ENCODE measurements at regions not wholly inside any gene's neighbourhood (a gene's known extent, or its start where the extent isn't known, plus 50 kb on each side); places are given as distances from the start of the nearest gene placed in this dataset.

GRCh38 chr6:145415616-145416015 is 319.7 kb downstream of the EPM2A start:
- no peak for TF ChIP-seq POLR2A (IDR thresholded peaks at IDR 0.05)
- TF ChIP-seq, protein P1, sequence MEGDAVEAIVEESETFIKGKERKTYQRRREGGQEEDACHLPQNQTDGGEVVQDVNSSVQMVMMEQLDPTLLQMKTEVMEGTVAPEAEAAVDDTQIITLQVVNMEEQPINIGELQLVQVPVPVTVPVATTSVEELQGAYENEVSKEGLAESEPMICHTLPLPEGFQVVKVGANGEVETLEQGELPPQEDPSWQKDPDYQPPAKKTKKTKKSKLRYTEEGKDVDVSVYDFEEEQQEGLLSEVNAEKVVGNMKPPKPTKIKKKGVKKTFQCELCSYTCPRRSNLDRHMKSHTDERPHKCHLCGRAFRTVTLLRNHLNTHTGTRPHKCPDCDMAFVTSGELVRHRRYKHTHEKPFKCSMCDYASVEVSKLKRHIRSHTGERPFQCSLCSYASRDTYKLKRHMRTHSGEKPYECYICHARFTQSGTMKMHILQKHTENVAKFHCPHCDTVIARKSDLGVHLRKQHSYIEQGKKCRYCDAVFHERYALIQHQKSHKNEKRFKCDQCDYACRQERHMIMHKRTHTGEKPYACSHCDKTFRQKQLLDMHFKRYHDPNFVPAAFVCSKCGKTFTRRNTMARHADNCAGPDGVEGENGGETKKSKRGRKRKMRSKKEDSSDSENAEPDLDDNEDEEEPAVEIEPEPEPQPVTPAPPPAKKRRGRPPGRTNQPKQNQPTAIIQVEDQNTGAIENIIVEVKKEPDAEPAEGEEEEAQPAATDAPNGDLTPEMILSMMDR (IDR thresholded peaks at IDR 0.05) = no peak
